SK-N-SH treated with all-trans-retinoic acid at 6 μM for 48 hours (cell line): ENCODE measurements at regions not wholly inside any gene's neighbourhood (a gene's known extent, or its start where the extent isn't known, plus 50 kb on each side); places are given as distances from the start of the nearest gene placed in this dataset.
A peak's percentile ranks its signal among the peaks of the same experiment; 100 is the strongest.

Experiments used
- ATAC-seq: fragments of 200-7000 bp; cut with Tn5 transposase; 3 replicates; pipeline ENCODE4 v1.9.1; 2020; ENCODE audit warnings: mild to moderate bottlenecking, moderate library complexity
- BACH2 ChIP-seq: fragments of 250-450 bp; sonication (Bioruptor Pico); IDR thresholded peaks from 2 replicates; pipeline ENCODE4 v1.9.0; 2021; ENCODE audit warnings: mild to moderate bottlenecking, borderline replicate concordance
- ESRRG ChIP-seq: fragments of 250-450 bp; sonication (Bioruptor Pico); IDR thresholded peaks from 2 replicates; pipeline ENCODE4 v1.6.1; 2021; ENCODE audit warnings: mild to moderate bottlenecking
- OSR1 ChIP-seq: fragments of 250-450 bp; sonication (Bioruptor Pico); IDR thresholded peaks from 2 replicates; pipeline ENCODE4 v1.8.0; 2022; ENCODE audit warnings: moderate library complexity, mild to moderate bottlenecking, inconsistent platforms
- PPARA ChIP-seq: fragments of 250-450 bp; sonication (Bioruptor Pico); IDR thresholded peaks from 2 replicates; pipeline ENCODE4 v1.5.0; 2020; ENCODE audit warnings: mild to moderate bottlenecking, borderline replicate concordance
- SNAI2 ChIP-seq: fragments of 250-450 bp; sonication (Bioruptor Pico); IDR thresholded peaks from 2 replicates; pipeline ENCODE4 v1.5.0; 2020; ENCODE audit warnings: mild to moderate bottlenecking, moderate library complexity
- TCF4 ChIP-seq: fragments of 250-450 bp; sonication (Bioruptor Pico); IDR thresholded peaks from 2 replicates; pipeline ENCODE4 v1.8.0; 2021; ENCODE audit warnings: mild to moderate bottlenecking, moderate library complexity, borderline replicate concordance
- TOX ChIP-seq: fragments of 250-450 bp; sonication (Bioruptor Pico); IDR thresholded peaks from 2 replicates; pipeline ENCODE4 v1.8.0; 2021; ENCODE audit warnings: mild to moderate bottlenecking, moderate library complexity, borderline replicate concordance
- ZC3H10 ChIP-seq: fragments of 250-450 bp; sonication (Bioruptor Pico); IDR thresholded peaks from 2 replicates; pipeline ENCODE4 v1.5.1; 2021; ENCODE audit warnings: mild to moderate bottlenecking, moderate library complexity
- ZFP3 ChIP-seq: fragments of 250-450 bp; sonication (Bioruptor Pico); IDR thresholded peaks from 2 replicates; pipeline ENCODE4 v1.5.0; 2020; ENCODE audit warnings: mild to moderate bottlenecking, moderate library complexity
- ZNF565 ChIP-seq: fragments of 450-650 bp; formaldehyde crosslinking; conservative IDR thresholded peaks from 2 replicates; pipeline ENCODE4 v1.5.0; 2020; ENCODE audit warnings: low read depth, mild to moderate bottlenecking, moderate library complexity
- ZNF8 ChIP-seq: fragments of 450-650 bp; formaldehyde crosslinking; IDR thresholded peaks from 2 replicates; pipeline ENCODE4 v1.5.0; 2020; ENCODE audit warnings: mild to moderate bottlenecking, moderate library complexity
- TF ChIP-seq, protein P1 (sequence below): fragments of 250-450 bp; sonication (Bioruptor Pico); IDR thresholded peaks from 2 replicates; pipeline ENCODE4 v1.5.1; 2021; ENCODE audit warnings: mild to moderate bottlenecking, moderate library complexity
- TF ChIP-seq, protein P2 (sequence below): fragments of 250-450 bp; sonication (Bioruptor Pico); IDR thresholded peaks from 2 replicates; pipeline ENCODE4 v1.8.0; 2021; ENCODE audit warnings: low read depth, mild to moderate bottlenecking, moderate library complexity, borderline replicate concordance
- TF ChIP-seq, protein P3 (sequence below): fragments of 250-450 bp; sonication (Bioruptor Pico); IDR thresholded peaks from 2 replicates; pipeline ENCODE4 v1.5.1; 2020; ENCODE audit warnings: low read depth, mild to moderate bottlenecking, moderate library complexity
- TF ChIP-seq, protein P4 (sequence below): fragments of 250-450 bp; sonication (Bioruptor Pico); IDR thresholded peaks from 2 replicates; pipeline ENCODE4 v1.5.0; 2020; ENCODE audit warnings: mild to moderate bottlenecking, moderate library complexity
- TF ChIP-seq, protein P5 (sequence below): fragments of 250-450 bp; sonication (Bioruptor Pico); IDR thresholded peaks from 2 replicates; pipeline ENCODE4 v1.8.0; 2020; ENCODE audit warnings: mild to moderate bottlenecking, moderate library complexity, borderline replicate concordance

DNA sequence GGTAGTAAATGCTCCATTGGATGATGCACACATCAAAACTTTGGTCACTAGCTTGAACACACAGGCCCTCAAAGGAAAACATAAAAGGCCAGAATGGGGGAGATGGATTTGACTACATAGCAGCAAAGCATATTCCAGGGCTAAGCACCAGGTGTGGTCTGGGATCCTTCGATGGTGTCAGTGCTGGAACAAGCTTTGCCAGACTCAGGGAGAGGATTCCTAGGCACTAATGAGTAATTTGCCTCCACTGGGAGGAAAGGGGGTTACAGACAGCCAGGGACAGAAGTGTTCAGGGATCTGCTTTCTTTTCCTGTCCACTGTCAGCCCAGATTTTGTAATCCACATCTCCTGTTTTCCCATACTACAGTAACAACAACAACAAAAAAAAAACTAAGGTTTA lies 157.2 kb upstream of the OBI1 start:
- ATAC-seq = no peak
- TF ChIP-seq ESRRG (CRISPR knock-in tag) (no peak), TOX (no peak), BACH2 (CRISPR knock-in tag) (no peak), PPARA (CRISPR knock-in tag) (no peak)
- TF ChIP-seq, protein P1, sequence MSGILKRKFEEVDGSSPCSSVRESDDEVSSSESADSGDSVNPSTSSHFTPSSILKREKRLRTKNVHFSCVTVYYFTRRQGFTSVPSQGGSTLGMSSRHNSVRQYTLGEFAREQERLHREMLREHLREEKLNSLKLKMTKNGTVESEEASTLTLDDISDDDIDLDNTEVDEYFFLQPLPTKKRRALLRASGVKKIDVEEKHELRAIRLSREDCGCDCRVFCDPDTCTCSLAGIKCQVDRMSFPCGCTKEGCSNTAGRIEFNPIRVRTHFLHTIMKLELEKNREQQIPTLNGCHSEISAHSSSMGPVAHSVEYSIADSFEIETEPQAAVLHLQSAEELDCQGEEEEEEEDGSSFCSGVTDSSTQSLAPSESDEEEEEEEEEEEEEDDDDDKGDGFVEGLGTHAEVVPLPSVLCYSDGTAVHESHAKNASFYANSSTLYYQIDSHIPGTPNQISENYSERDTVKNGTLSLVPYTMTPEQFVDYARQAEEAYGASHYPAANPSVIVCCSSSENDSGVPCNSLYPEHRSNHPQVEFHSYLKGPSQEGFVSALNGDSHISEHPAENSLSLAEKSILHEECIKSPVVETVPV (CRISPR knock-in tag) = no peak
- TF ChIP-seq, protein P2, sequence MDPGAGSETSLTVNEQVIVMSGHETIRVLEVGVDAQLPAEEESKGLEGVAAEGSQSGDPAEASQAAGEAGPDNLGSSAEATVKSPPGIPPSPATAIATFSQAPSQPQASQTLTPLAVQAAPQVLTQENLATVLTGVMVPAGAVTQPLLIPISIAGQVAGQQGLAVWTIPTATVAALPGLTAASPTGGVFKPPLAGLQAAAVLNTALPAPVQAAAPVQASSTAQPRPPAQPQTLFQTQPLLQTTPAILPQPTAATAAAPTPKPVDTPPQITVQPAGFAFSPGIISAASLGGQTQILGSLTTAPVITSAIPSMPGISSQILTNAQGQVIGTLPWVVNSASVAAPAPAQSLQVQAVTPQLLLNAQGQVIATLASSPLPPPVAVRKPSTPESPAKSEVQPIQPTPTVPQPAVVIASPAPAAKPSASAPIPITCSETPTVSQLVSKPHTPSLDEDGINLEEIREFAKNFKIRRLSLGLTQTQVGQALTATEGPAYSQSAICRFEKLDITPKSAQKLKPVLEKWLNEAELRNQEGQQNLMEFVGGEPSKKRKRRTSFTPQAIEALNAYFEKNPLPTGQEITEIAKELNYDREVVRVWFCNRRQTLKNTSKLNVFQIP (CRISPR knock-in tag) = no peak
- TF ChIP-seq, protein P3, sequence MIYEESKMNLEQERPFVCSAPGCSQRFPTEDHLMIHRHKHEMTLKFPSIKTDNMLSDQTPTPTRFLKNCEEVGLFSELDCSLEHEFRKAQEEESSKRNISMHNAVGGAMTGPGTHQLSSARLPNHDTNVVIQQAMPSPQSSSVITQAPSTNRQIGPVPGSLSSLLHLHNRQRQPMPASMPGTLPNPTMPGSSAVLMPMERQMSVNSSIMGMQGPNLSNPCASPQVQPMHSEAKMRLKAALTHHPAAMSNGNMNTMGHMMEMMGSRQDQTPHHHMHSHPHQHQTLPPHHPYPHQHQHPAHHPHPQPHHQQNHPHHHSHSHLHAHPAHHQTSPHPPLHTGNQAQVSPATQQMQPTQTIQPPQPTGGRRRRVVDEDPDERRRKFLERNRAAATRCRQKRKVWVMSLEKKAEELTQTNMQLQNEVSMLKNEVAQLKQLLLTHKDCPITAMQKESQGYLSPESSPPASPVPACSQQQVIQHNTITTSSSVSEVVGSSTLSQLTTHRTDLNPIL (CRISPR knock-in tag) = no peak
- TF ChIP-seq, protein P4, sequence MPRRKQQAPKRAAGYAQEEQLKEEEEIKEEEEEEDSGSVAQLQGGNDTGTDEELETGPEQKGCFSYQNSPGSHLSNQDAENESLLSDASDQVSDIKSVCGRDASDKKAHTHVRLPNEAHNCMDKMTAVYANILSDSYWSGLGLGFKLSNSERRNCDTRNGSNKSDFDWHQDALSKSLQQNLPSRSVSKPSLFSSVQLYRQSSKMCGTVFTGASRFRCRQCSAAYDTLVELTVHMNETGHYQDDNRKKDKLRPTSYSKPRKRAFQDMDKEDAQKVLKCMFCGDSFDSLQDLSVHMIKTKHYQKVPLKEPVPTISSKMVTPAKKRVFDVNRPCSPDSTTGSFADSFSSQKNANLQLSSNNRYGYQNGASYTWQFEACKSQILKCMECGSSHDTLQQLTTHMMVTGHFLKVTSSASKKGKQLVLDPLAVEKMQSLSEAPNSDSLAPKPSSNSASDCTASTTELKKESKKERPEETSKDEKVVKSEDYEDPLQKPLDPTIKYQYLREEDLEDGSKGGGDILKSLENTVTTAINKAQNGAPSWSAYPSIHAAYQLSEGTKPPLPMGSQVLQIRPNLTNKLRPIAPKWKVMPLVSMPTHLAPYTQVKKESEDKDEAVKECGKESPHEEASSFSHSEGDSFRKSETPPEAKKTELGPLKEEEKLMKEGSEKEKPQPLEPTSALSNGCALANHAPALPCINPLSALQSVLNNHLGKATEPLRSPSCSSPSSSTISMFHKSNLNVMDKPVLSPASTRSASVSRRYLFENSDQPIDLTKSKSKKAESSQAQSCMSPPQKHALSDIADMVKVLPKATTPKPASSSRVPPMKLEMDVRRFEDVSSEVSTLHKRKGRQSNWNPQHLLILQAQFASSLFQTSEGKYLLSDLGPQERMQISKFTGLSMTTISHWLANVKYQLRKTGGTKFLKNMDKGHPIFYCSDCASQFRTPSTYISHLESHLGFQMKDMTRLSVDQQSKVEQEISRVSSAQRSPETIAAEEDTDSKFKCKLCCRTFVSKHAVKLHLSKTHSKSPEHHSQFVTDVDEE (CRISPR knock-in tag) = no peak

DNA sequence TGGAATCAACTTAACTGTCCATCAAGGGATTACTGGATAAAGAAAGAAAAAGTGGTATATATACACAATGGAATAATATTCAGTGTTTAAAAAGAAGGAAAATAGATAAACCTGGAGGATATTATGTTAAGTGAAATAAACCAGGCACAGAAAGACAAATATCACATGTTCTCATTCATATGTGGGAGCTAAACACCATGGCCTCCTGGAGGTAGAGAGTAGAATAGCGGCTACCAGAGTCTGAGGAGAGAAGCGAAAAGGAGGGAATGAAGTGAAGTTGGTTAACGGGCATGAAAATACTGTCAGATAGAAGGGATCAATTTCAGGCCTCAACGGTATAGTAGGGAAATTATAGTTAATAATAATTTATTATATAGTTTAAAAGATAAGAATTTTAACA lies 147.5 kb upstream of the OBI1 start:
- no peak for TF ChIP-seq OSR1
- TF ChIP-seq, protein P4 (CRISPR knock-in tag) = no peak
- TF ChIP-seq, protein P5, sequence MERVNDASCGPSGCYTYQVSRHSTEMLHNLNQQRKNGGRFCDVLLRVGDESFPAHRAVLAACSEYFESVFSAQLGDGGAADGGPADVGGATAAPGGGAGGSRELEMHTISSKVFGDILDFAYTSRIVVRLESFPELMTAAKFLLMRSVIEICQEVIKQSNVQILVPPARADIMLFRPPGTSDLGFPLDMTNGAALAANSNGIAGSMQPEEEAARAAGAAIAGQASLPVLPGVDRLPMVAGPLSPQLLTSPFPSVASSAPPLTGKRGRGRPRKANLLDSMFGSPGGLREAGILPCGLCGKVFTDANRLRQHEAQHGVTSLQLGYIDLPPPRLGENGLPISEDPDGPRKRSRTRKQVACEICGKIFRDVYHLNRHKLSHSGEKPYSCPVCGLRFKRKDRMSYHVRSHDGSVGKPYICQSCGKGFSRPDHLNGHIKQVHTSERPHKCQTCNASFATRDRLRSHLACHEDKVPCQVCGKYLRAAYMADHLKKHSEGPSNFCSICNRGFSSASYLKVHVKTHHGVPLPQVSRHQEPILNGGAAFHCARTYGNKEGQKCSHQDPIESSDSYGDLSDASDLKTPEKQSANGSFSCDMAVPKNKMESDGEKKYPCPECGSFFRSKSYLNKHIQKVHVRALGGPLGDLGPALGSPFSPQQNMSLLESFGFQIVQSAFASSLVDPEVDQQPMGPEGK (CRISPR knock-in tag) = no peak
- no peak for TF ChIP-seq ZC3H10
- TF ChIP-seq, protein P3 (CRISPR knock-in tag) = no peak
- no peak for TF ChIP-seq ZFP3
- TF ChIP-seq SNAI2 (CRISPR knock-in tag) = no peak
- TF ChIP-seq ESRRG (CRISPR knock-in tag) = no peak
- no peak for TF ChIP-seq ZNF565 (CRISPR knock-in tag)
- TF ChIP-seq BACH2 (CRISPR knock-in tag) = no peak
- no peak for TF ChIP-seq PPARA (CRISPR knock-in tag)
- no peak for TF ChIP-seq TCF4 (CRISPR knock-in tag)
- no peak for TF ChIP-seq ZNF8
- ATAC-seq = peak; percentile 66; the same call in 2 of the 3 replicates
